ENCODE measurements at regions not wholly inside any gene's neighbourhood (a gene's known extent, or its start where the extent isn't known, plus 50 kb on each side); places are given as distances from the start of the nearest gene placed in this dataset.

- TF ChIP-seq CTCF (IDR thresholded peaks at IDR 0.05) (no peak), POLR2A (IDR thresholded peaks at IDR 0.05) (no peak), POLR2AphosphoS5 (IDR thresholded peaks at IDR 0.05) (no peak)
These were observed 328.0 kb upstream of the SMIM30 start for GRCh38 chr7:113446391-113446790.
